ENCODE measurements at regions not wholly inside any gene's neighbourhood (a gene's known extent, or its start where the extent isn't known, plus 50 kb on each side); places are given as distances from the start of the nearest gene placed in this dataset.
"Not testable (repeated sequence)": the region's sequence is repeated elsewhere in the genome, so short reads cannot be mapped to it uniquely, and the experiment has no call there.

- H3K4me3 ChIP-seq (ENCODE audit: low read length in 2 of 2), result not testable (repeated sequence)
These were observed 952.6 kb downstream of the STIM2 start for GRCh38 chr4:27813226-27813625.

GRCh38 chr4:27813699-27814425 lies 953.2 kb downstream of the STIM2 start:
- H3K4me1 ChIP-seq (ENCODE audit: control insufficient read depth in 2 of 2, insufficient read depth in 2 of 2, low read length in 2 of 2); H3K4me3 ChIP-seq (ENCODE audit: low read length in 2 of 2); H3K9me3 ChIP-seq (ENCODE audit: control insufficient read depth in 2 of 2, low read length in 2 of 2); H3K27me3 ChIP-seq (ENCODE audit: control insufficient read depth in 2 of 2, insufficient read depth in 2 of 2, low read length in 2 of 2); H3K27ac ChIP-seq (ENCODE audit: low read depth in 2 of 2, low read length in 2 of 2); H3K9ac ChIP-seq (ENCODE audit: low read depth in 1 of 2, low read length in 2 of 2); H3K36me3 ChIP-seq (ENCODE audit: control insufficient read depth in 2 of 2, insufficient read depth in 2 of 2, low read length in 2 of 2): not testable (repeated sequence)

More at GRCh38 chr4:27813226-27813625, 952.6 kb downstream of the STIM2 start:
- H3K27me3 ChIP-seq (ENCODE audit: control insufficient read depth in 2 of 2, insufficient read depth in 2 of 2, low read length in 2 of 2); H3K36me3 ChIP-seq (ENCODE audit: control insufficient read depth in 2 of 2, insufficient read depth in 2 of 2, low read length in 2 of 2); H3K27ac ChIP-seq (ENCODE audit: low read depth in 2 of 2, low read length in 2 of 2); H3K9me3 ChIP-seq (ENCODE audit: control insufficient read depth in 2 of 2, low read length in 2 of 2); H3K4me1 ChIP-seq (ENCODE audit: control insufficient read depth in 2 of 2, insufficient read depth in 2 of 2, low read length in 2 of 2); H3K9ac ChIP-seq (ENCODE audit: low read depth in 1 of 2, low read length in 2 of 2): not testable (repeated sequence)

GRCh38 chr4:27819246-27819645 lies 958.6 kb downstream of the STIM2 start:
- H3K9me3 ChIP-seq (ENCODE audit: control insufficient read depth in 2 of 2, low read length in 2 of 2), result peaks cover 0 to 5% of the 10 kb centered on the region in 2 donors
- H3K27ac ChIP-seq (ENCODE audit: low read depth in 2 of 2, low read length in 2 of 2), result no peak overlapping the region
- no peak overlapping the region for H3K4me3 ChIP-seq (ENCODE audit: low read length in 2 of 2)
- no peaks in the 10 kb centered on the region for H3K36me3 ChIP-seq (ENCODE audit: control insufficient read depth in 2 of 2, insufficient read depth in 2 of 2, low read length in 2 of 2)
- H3K4me1 ChIP-seq (ENCODE audit: control insufficient read depth in 2 of 2, insufficient read depth in 2 of 2, low read length in 2 of 2), result no peaks in the 10 kb centered on the region
- H3K9ac ChIP-seq (ENCODE audit: low read depth in 1 of 2, low read length in 2 of 2), result no peak overlapping the region
- H3K27me3 ChIP-seq (ENCODE audit: control insufficient read depth in 2 of 2, insufficient read depth in 2 of 2, low read length in 2 of 2), result no peaks in the 10 kb centered on the region

GRCh38 chr4:27828843-27829242 lies 968.2 kb downstream of the STIM2 start:
- no peak overlapping the region for H3K27ac ChIP-seq (ENCODE audit: low read depth in 2 of 2, low read length in 2 of 2)
- no peaks in the 10 kb centered on the region for H3K9me3 ChIP-seq (ENCODE audit: control insufficient read depth in 2 of 2, low read length in 2 of 2)
- no peaks in the 10 kb centered on the region for H3K4me1 ChIP-seq (ENCODE audit: control insufficient read depth in 2 of 2, insufficient read depth in 2 of 2, low read length in 2 of 2)
- no peak overlapping the region for H3K4me3 ChIP-seq (ENCODE audit: low read length in 2 of 2)
- no peaks in the 10 kb centered on the region for H3K36me3 ChIP-seq (ENCODE audit: control insufficient read depth in 2 of 2, insufficient read depth in 2 of 2, low read length in 2 of 2)
- no peaks in the 10 kb centered on the region for H3K27me3 ChIP-seq (ENCODE audit: control insufficient read depth in 2 of 2, insufficient read depth in 2 of 2, low read length in 2 of 2)
- H3K9ac ChIP-seq (ENCODE audit: low read depth in 1 of 2, low read length in 2 of 2), result no peak overlapping the region

GRCh38 chr4:27830251-27830650 lies 969.6 kb downstream of the STIM2 start:
- Histone ChIP-seq H3K9ac (ENCODE audit: low read depth in 1 of 2, low read length in 2 of 2) (no peak overlapping the region), H3K36me3 (ENCODE audit: control insufficient read depth in 2 of 2, insufficient read depth in 2 of 2, low read length in 2 of 2) (no peaks in the 10 kb centered on the region), H3K27ac (ENCODE audit: low read depth in 2 of 2, low read length in 2 of 2) (no peak overlapping the region), H3K4me3 (ENCODE audit: low read length in 2 of 2) (no peak overlapping the region), H3K27me3 (ENCODE audit: control insufficient read depth in 2 of 2, insufficient read depth in 2 of 2, low read length in 2 of 2) (no peaks in the 10 kb centered on the region), H3K4me1 (ENCODE audit: control insufficient read depth in 2 of 2, insufficient read depth in 2 of 2, low read length in 2 of 2) (no peaks in the 10 kb centered on the region), H3K9me3 (ENCODE audit: control insufficient read depth in 2 of 2, low read length in 2 of 2) (no peaks in the 10 kb centered on the region)

- H3K36me3 ChIP-seq (ENCODE audit: control insufficient read depth in 2 of 2, insufficient read depth in 2 of 2, low read length in 2 of 2), result no peaks in the 10 kb centered on the region
- H3K9ac ChIP-seq (ENCODE audit: low read depth in 1 of 2, low read length in 2 of 2), result no peak overlapping the region
- no peaks in the 10 kb centered on the region for H3K9me3 ChIP-seq (ENCODE audit: control insufficient read depth in 2 of 2, low read length in 2 of 2)
- H3K4me3 ChIP-seq (ENCODE audit: low read length in 2 of 2), result no peak overlapping the region
- no peak overlapping the region for H3K27ac ChIP-seq (ENCODE audit: low read depth in 2 of 2, low read length in 2 of 2)
- H3K27me3 ChIP-seq (ENCODE audit: control insufficient read depth in 2 of 2, insufficient read depth in 2 of 2, low read length in 2 of 2), result no peaks in the 10 kb centered on the region
- H3K4me1 ChIP-seq (ENCODE audit: control insufficient read depth in 2 of 2, insufficient read depth in 2 of 2, low read length in 2 of 2), result no peaks in the 10 kb centered on the region
These were observed 975.2 kb downstream of the STIM2 start for GRCh38 chr4:27835851-27836250.

GRCh38 chr4:27836523-27836922 lies 975.9 kb downstream of the STIM2 start:
- Histone ChIP-seq H3K4me3 (ENCODE audit: low read length in 2 of 2) (no peak overlapping the region), H3K9ac (ENCODE audit: low read depth in 1 of 2, low read length in 2 of 2) (no peak overlapping the region), H3K27me3 (ENCODE audit: control insufficient read depth in 2 of 2, insufficient read depth in 2 of 2, low read length in 2 of 2) (no peaks in the 10 kb centered on the region), H3K27ac (ENCODE audit: low read depth in 2 of 2, low read length in 2 of 2) (no peak overlapping the region), H3K36me3 (ENCODE audit: control insufficient read depth in 2 of 2, insufficient read depth in 2 of 2, low read length in 2 of 2) (no peaks in the 10 kb centered on the region), H3K4me1 (ENCODE audit: control insufficient read depth in 2 of 2, insufficient read depth in 2 of 2, low read length in 2 of 2) (no peaks in the 10 kb centered on the region), H3K9me3 (ENCODE audit: control insufficient read depth in 2 of 2, low read length in 2 of 2) (no peaks in the 10 kb centered on the region)

GRCh38 chr4:27843776-27844175 lies 983.1 kb downstream of the STIM2 start:
- Histone ChIP-seq H3K27me3 (ENCODE audit: control insufficient read depth in 2 of 2, insufficient read depth in 2 of 2, low read length in 2 of 2) (no peaks in the 10 kb centered on the region), H3K4me3 (ENCODE audit: low read length in 2 of 2) (no peak overlapping the region), H3K27ac (ENCODE audit: low read depth in 2 of 2, low read length in 2 of 2) (no peak overlapping the region), H3K36me3 (ENCODE audit: control insufficient read depth in 2 of 2, insufficient read depth in 2 of 2, low read length in 2 of 2) (no peaks in the 10 kb centered on the region), H3K4me1 (ENCODE audit: control insufficient read depth in 2 of 2, insufficient read depth in 2 of 2, low read length in 2 of 2) (no peaks in the 10 kb centered on the region), H3K9ac (ENCODE audit: low read depth in 1 of 2, low read length in 2 of 2) (no peak overlapping the region), H3K9me3 (ENCODE audit: control insufficient read depth in 2 of 2, low read length in 2 of 2) (no peaks in the 10 kb centered on the region)

- Histone ChIP-seq H3K4me3 (ENCODE audit: low read length in 2 of 2) (no peak overlapping the region), H3K27ac (ENCODE audit: low read depth in 2 of 2, low read length in 2 of 2) (no peak overlapping the region), H3K4me1 (ENCODE audit: control insufficient read depth in 2 of 2, insufficient read depth in 2 of 2, low read length in 2 of 2) (no peaks in the 10 kb centered on the region), H3K27me3 (ENCODE audit: control insufficient read depth in 2 of 2, insufficient read depth in 2 of 2, low read length in 2 of 2) (no peaks in the 10 kb centered on the region), H3K9ac (ENCODE audit: low read depth in 1 of 2, low read length in 2 of 2) (no peak overlapping the region), H3K9me3 (ENCODE audit: control insufficient read depth in 2 of 2, low read length in 2 of 2) (no peaks in the 10 kb centered on the region), H3K36me3 (ENCODE audit: control insufficient read depth in 2 of 2, insufficient read depth in 2 of 2, low read length in 2 of 2) (no peaks in the 10 kb centered on the region)
These were observed 983.7 kb downstream of the STIM2 start for GRCh38 chr4:27844376-27844775.

GRCh38 chr4:27846951-27847350 lies 986.3 kb downstream of the STIM2 start:
- H3K27me3 ChIP-seq (ENCODE audit: control insufficient read depth in 2 of 2, insufficient read depth in 2 of 2, low read length in 2 of 2), result no peaks in the 10 kb centered on the region
- H3K9ac ChIP-seq (ENCODE audit: low read depth in 1 of 2, low read length in 2 of 2), result no peak overlapping the region
- H3K9me3 ChIP-seq (ENCODE audit: control insufficient read depth in 2 of 2, low read length in 2 of 2), result no peaks in the 10 kb centered on the region
- no peaks in the 10 kb centered on the region for H3K36me3 ChIP-seq (ENCODE audit: control insufficient read depth in 2 of 2, insufficient read depth in 2 of 2, low read length in 2 of 2)
- H3K27ac ChIP-seq (ENCODE audit: low read depth in 2 of 2, low read length in 2 of 2), result no peak overlapping the region
- no peaks in the 10 kb centered on the region for H3K4me1 ChIP-seq (ENCODE audit: control insufficient read depth in 2 of 2, insufficient read depth in 2 of 2, low read length in 2 of 2)
- H3K4me3 ChIP-seq (ENCODE audit: low read length in 2 of 2), result no peak overlapping the region

- Histone ChIP-seq H3K27me3 (ENCODE audit: control insufficient read depth in 2 of 2, insufficient read depth in 2 of 2, low read length in 2 of 2) (no peaks in the 10 kb centered on the region), H3K4me3 (ENCODE audit: low read length in 2 of 2) (no peak overlapping the region), H3K4me1 (ENCODE audit: control insufficient read depth in 2 of 2, insufficient read depth in 2 of 2, low read length in 2 of 2) (no peaks in the 10 kb centered on the region), H3K9me3 (ENCODE audit: control insufficient read depth in 2 of 2, low read length in 2 of 2) (no peaks in the 10 kb centered on the region), H3K27ac (ENCODE audit: low read depth in 2 of 2, low read length in 2 of 2) (no peak overlapping the region), H3K36me3 (ENCODE audit: control insufficient read depth in 2 of 2, insufficient read depth in 2 of 2, low read length in 2 of 2) (no peaks in the 10 kb centered on the region), H3K9ac (ENCODE audit: low read depth in 1 of 2, low read length in 2 of 2) (no peak overlapping the region)
These were observed 1000.7 kb downstream of the STIM2 start for GRCh38 chr4:27861381-27861787.

Measured in mucosa of rectum (tissue), 2 donors.